ENCODE measurements at regions not wholly inside any gene's neighbourhood (a gene's known extent, or its start where the extent isn't known, plus 50 kb on each side); places are given as distances from the start of the nearest gene placed in this dataset.

- TF ChIP-seq, protein P1, sequence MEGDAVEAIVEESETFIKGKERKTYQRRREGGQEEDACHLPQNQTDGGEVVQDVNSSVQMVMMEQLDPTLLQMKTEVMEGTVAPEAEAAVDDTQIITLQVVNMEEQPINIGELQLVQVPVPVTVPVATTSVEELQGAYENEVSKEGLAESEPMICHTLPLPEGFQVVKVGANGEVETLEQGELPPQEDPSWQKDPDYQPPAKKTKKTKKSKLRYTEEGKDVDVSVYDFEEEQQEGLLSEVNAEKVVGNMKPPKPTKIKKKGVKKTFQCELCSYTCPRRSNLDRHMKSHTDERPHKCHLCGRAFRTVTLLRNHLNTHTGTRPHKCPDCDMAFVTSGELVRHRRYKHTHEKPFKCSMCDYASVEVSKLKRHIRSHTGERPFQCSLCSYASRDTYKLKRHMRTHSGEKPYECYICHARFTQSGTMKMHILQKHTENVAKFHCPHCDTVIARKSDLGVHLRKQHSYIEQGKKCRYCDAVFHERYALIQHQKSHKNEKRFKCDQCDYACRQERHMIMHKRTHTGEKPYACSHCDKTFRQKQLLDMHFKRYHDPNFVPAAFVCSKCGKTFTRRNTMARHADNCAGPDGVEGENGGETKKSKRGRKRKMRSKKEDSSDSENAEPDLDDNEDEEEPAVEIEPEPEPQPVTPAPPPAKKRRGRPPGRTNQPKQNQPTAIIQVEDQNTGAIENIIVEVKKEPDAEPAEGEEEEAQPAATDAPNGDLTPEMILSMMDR (conservative IDR thresholded peaks at IDR 0.05; ENCODE audit: low read depth, low read length), result no peak
- TF ChIP-seq EZH2 (IDR thresholded peaks at IDR 0.05; ENCODE audit: low read length, unreplicated experiment), result no peak
- TF ChIP-seq EZH2phosphoT487 (IDR thresholded peaks at IDR 0.05; ENCODE audit: borderline replicate concordance, low read length), result no peak
Measured at GRCh38 chr1:114249691-114250090, 96.0 kb upstream of the SYT6 start.
